Endometrium (tissue), 2 donors: ENCODE measurements at regions not wholly inside any gene's neighbourhood (a gene's known extent, or its start where the extent isn't known, plus 50 kb on each side); places are given as distances from the start of the nearest gene placed in this dataset.

ENCODE experiments used
- FAIRE-seq: peaks from 2 replicates; lab custom pipeline; 2012; peaks lifted over from hg19 to GRCh38; lab: Jason Lieb, UNC
- donor health status: control.
- donor health status: control.

DNA sequence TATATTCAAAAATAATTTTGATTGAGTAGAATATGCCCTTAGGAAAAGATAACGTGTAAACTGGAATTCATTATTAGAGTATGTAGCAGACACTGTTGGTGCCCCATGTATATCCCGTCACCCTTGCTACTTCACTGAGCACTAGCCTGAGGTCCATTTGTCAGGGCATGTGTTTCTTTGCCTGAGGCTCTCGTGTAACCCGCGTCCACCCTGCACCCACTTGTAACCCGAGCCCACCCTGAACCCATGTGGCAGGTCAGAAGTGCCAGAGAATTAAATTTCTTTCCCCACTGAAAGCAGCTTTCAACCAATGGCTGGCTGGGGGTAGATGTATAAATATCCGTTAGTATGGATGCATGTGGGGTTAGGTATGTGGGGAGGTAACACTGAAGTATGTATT is 474.2 kb upstream of the ZNF385D start:
- no peak for FAIRE-seq

DNA sequence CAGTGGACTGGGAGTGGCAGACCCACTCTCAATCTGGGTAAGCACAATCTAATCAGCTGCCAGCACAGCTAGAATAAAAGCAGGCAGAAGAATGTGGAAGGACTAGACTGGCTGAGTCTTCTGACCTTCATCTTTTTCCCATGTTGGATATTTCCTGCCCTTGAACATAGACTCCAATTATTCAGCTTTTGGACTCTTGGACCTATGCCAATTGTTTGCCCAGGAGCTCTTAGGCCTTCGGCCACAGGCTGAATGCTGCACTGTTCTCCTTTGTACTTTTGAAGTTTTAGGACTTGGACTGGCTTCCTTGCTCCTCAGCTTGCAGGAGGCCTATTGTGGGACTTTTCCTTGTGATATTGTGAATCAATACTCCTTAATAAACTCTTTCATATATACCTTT is 477.7 kb upstream of the ZNF385D start:
- no peak for FAIRE-seq

DNA sequence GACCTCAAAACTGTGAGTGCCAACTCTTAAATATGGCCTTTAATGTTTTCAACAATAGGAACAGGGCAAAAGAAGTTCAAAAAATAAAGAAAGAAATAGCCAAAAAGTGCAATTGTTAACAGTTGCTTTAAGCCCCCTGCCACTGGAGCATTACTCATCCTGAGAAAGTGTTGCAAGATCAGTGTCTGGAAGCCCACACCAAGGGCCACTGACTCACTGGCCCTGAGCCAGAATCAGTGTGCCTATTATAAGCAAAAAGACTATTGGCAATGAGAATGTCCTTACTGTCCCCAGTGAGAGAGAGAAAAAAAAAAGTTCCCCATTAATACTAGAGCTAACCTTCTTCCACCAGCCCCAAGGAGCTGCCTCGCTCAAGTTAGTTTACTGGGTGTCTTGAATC is 480.1 kb upstream of the ZNF385D start:
- FAIRE-seq = no peak

- FAIRE-seq = no peak
These were observed 485.7 kb upstream of the ZNF385D start for GRCh38 chr3:22236490-22237270.

- no peak for FAIRE-seq
These were observed 488.0 kb upstream of the ZNF385D start for GRCh38 chr3:22239011-22239410.

DNA sequence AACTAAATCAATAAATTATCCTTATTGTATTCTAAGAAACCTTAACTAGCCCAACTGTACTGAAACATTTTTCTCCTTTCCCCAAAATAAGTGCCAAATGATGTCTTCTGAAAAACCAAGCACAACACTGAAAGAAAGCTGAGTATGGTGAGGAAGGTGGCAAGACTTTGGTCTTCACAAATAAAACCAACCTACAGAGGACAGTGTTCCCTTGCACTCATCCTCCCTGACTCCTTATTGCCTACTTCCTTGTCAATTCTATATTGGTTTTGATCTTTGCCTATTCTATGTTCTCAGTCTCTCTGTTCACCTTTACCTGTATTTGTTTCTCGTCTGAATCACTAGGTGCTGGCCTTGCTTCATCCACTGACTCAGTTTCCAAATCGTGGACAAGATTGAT is 490.1 kb upstream of the ZNF385D start:
- FAIRE-seq = no peak

GRCh38 chr3:22244761-22245521 is 493.9 kb upstream of the ZNF385D start:
- no peak for FAIRE-seq

GRCh38 chr3:22245811-22246583 is 495.0 kb upstream of the ZNF385D start:
- FAIRE-seq = no peak

GRCh38 chr3:22249658-22250057 is 498.6 kb upstream of the ZNF385D start:
- no peak for FAIRE-seq

GRCh38 chr3:22257252-22257651 is 506.2 kb upstream of the ZNF385D start:
- no peak for FAIRE-seq

- no peak for FAIRE-seq
These were observed 511.4 kb upstream of the ZNF385D start for GRCh38 chr3:22262386-22262785.

GRCh38 chr3:22263042-22263441 is 512.0 kb upstream of the ZNF385D start:
- no peak for FAIRE-seq

- FAIRE-seq = no peak
These were observed 514.4 kb upstream of the ZNF385D start for GRCh38 chr3:22265403-22265802.

DNA sequence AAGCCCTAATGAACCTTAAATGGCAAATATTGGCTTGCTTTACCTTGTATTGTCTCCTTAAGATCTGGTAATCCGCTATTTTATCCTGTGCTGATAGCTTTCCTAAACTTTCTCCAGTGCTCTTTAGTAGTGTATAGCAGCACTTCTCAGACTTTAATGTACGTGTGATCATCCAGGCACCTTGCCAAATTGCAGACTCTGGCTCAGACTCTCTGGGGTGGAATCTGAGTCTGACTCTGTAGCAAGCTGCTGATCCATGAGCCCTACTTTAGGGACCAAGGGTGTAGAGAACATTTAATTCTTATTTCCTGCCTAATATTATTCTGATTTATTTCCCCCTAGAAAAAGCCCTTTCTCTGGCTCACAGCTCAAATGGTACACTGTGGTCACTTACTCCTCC is 518.8 kb upstream of the ZNF385D start:
- no peak for FAIRE-seq

- no peak for FAIRE-seq
These were observed 525.3 kb upstream of the ZNF385D start for GRCh38 chr3:22276351-22276750.

DNA sequence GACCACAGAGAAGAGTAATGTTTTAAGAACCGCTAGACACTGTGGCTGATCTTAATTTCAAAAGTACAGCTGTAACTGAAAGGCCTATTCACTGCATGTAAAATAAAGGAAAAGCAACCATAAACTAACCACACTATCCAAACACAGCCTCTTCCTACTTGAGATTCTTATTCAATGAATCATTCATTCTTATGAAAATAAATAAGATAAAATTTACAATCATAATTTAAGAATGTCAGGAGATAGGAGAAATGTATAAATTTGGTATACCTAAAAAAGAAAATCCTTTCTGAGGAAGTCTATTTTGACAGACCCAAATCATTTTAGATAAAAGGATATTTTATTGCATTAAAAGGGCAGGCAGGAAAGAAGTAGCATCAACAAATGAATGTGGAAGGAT is 533.5 kb upstream of the ZNF385D start:
- FAIRE-seq = no peak

- no peak for FAIRE-seq
These were observed 537.7 kb upstream of the ZNF385D start for GRCh38 chr3:22288756-22289155.

GRCh38 chr3:22292681-22293080 is 541.7 kb upstream of the ZNF385D start:
- no peak for FAIRE-seq

DNA sequence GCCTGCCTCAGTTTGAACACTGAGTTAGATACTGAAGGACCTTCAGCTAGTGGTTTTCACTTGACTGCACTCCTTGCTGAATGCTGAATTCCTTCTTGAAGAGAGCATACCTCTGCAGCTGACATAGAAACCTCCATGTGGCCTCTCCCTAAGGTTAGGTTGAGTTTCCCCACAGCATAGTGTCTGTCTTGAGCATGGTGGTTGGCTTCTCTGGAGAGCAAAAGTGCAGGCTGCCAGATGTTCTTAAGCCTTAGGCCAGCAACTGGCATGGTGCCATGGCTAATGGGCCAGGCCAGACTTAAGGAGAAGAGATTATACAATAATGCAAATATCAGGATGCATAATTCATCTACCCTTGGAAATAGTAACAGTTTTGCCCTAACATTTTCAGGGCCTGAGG is 545.6 kb upstream of the ZNF385D start:
- FAIRE-seq = no peak

- FAIRE-seq = no peak
These were observed 546.4 kb upstream of the ZNF385D start for GRCh38 chr3:22297436-22297835.

- FAIRE-seq = no peak
These were observed 555.4 kb upstream of the ZNF385D start for GRCh38 chr3:22306454-22306853.

- FAIRE-seq = no peak
These were observed 557.9 kb upstream of the ZNF385D start for GRCh38 chr3:22308871-22309270.

DNA sequence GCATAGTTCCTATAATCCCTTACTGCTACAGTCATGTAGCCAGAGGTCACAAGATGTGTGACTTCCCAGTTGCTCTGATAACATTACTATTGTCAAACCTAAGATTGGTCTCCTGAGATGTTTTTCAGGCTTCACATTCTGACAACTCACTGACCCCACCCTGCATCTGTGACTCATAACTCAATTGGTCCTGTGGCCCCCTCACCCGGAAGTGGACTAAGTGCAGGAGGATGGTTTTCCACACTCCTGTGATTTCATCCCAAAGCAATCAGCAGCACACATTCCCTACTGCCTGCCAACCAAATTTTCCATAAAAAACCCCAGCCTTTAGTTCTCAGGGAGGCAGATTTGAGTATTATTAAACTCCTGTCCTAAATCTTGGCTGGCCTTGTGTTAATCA is 564.9 kb upstream of the ZNF385D start:
- FAIRE-seq = no peak
